GM23248 (cell line): ENCODE measurements at regions not wholly inside any gene's neighbourhood (a gene's known extent, or its start where the extent isn't known, plus 50 kb on each side); places are given as distances from the start of the nearest gene placed in this dataset.

Experiments
- DNase-seq: peaks from one replicate; pipeline ENCODE4 v3.0.0-alpha.2; 2015
- H2AFZ ChIP-seq: fragments of 200-600 bp; sonication (generic); 2 replicates; pipeline ENCODE4 v1.6.1; 2016; ENCODE audit warnings: antibody characterized with exemption
- H3F3A ChIP-seq: fragments of 200-600 bp; sonication (generic); 2 replicates; pipeline ENCODE4 v1.6.1; 2016; ENCODE audit warnings: mild to moderate bottlenecking, antibody characterized with exemption, mixed run types; ENCODE audit not compliant: insufficient read depth
- H3K27ac ChIP-seq: fragments of 200-600 bp; sonication (generic); 2 replicates; pipeline ENCODE4 v1.5.1; 2016; ENCODE audit warnings: mild to moderate bottlenecking
- H3K27me3 ChIP-seq: fragments of 200-600 bp; sonication (generic); replicated peaks from 2 replicates; pipeline ENCODE4 v1.6.1; 2016; ENCODE audit warnings: mild to moderate bottlenecking; ENCODE audit not compliant: insufficient read depth
- H3K36me3 ChIP-seq: fragments of 200-600 bp; sonication (generic); 2 replicates; pipeline ENCODE4 v1.6.1; 2016; ENCODE audit warnings: low read depth, mild to moderate bottlenecking
- H3K4me1 ChIP-seq: fragments of 200-600 bp; sonication (generic); 2 replicates; pipeline ENCODE4 v1.6.1; 2016; ENCODE audit warnings: mild to moderate bottlenecking; ENCODE audit not compliant: insufficient read depth
- H3K4me2 ChIP-seq: fragments of 200-600 bp; sonication (generic); one replicate; pipeline ENCODE4 v1.6.1; 2016; ENCODE audit warnings: mild to moderate bottlenecking; ENCODE audit not compliant: unreplicated experiment
- H3K4me3 ChIP-seq: fragments of 200-600 bp; sonication (generic); 2 replicates; pipeline ENCODE4 v1.5.1; 2016; ENCODE audit warnings: mild to moderate bottlenecking
- H3K79me2 ChIP-seq: fragments of 200-600 bp; sonication (generic); 2 replicates; pipeline ENCODE4 v1.6.1; 2016; ENCODE audit warnings: mild to moderate bottlenecking; ENCODE audit not compliant: insufficient read depth
- H3K9ac ChIP-seq: fragments of 200-600 bp; sonication (generic); 2 replicates; pipeline ENCODE4 v1.6.1; 2016; ENCODE audit warnings: mild to moderate bottlenecking
- H3K9me2 ChIP-seq: fragments of 200-600 bp; sonication (generic); 2 replicates; pipeline ENCODE4 v1.6.1; 2016; ENCODE audit warnings: mixed run types, mild to moderate bottlenecking, moderate library complexity; ENCODE audit not compliant: insufficient read depth
- H3K9me3 ChIP-seq: fragments of 200-600 bp; sonication (generic); one replicate; pipeline ENCODE4 v1.6.1; 2017; ENCODE audit warnings: low read depth
- H4K20me1 ChIP-seq: fragments of 200-600 bp; sonication (generic); 2 replicates; pipeline ENCODE4 v1.6.0; 2016; ENCODE audit not compliant: insufficient read depth
- EZH2 ChIP-seq: fragments of 200-600 bp; sonication (generic); IDR thresholded peaks from 2 replicates; pipeline ENCODE4 v1.6.1; 2018; ENCODE audit warnings: antibody characterized with exemption, mild to moderate bottlenecking; ENCODE audit not compliant: insufficient read depth, poor library complexity, severe bottlenecking
- EZH2phosphoT487 ChIP-seq: fragments of 200-600 bp; sonication (generic); IDR thresholded peaks from 2 replicates; pipeline ENCODE4 v1.6.1; 2018; ENCODE audit warnings: antibody characterized with exemption, moderate library complexity, mild to moderate bottlenecking, low read depth; ENCODE audit not compliant: insufficient read depth
- WGBS, 2 experiments: methylation state at CpG; one replicate each; pipeline ENCODE4 v1.1.6; 2015 to 2017; ENCODE audit warnings: low lambda C conversion rate in 2 of 2, low coverage in 1 of 2; ENCODE audit errors: missing lambda C conversion rate in 2 of 2; 5-methylcytosine and 5-hydroxymethylcytosine counted together
- in situ Hi-C: fragments of 300-500 bp; cut with MboI; formaldehyde crosslinking; loops from 2 replicates; pipeline ENCODE4 v1.15.0; 2020

DNA sequence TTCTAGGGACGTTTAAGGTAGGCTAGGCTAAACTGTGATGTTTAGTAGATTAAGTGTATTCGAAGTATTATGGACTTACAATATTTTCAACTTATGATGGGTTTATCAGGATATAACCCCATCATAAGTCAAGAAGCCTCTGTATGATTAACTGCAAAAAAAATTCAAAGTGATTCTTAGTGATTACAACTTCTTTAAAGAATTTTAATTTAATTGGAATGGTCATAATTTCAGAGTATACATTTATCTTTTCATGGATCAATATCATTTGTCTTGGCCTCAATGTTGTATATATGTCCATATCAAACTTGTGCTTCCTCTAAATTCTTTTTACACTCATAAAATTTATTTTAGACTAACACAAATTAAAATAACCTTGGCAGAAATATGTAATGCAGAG, 183.3 kb upstream of the LRP1B start:
- TF ChIP-seq EZH2 (no peak), EZH2phosphoT487 (no peak)
- H3K4me1 ChIP-seq: no peaks in the 10 kb centered on the region
- no peak for DNase-seq
- no peaks in the 10 kb centered on the region for H3K9me3 ChIP-seq
- no peak overlapping the region for H3K9ac ChIP-seq
- no peak overlapping the region for H3K27ac ChIP-seq
- H4K20me1 ChIP-seq: no peaks in the 10 kb centered on the region
- no peak overlapping the region for H2AFZ ChIP-seq
- no peaks in the 10 kb centered on the region for H3K9me2 ChIP-seq
- no peaks in the 10 kb centered on the region for H3K79me2 ChIP-seq
- 6 to 9% methylated on average over 2 of the region's 2 CpGs for WGBS, 2 experiments
- H3K4me3 ChIP-seq: no peak overlapping the region
- H3K4me2 ChIP-seq: no peak overlapping the region
- no peaks in the 10 kb centered on the region for H3F3A ChIP-seq
- no peaks in the 10 kb centered on the region for H3K36me3 ChIP-seq
- in situ Hi-C loops: no loop called here
- no peaks in the 10 kb centered on the region for H3K27me3 ChIP-seq

DNA sequence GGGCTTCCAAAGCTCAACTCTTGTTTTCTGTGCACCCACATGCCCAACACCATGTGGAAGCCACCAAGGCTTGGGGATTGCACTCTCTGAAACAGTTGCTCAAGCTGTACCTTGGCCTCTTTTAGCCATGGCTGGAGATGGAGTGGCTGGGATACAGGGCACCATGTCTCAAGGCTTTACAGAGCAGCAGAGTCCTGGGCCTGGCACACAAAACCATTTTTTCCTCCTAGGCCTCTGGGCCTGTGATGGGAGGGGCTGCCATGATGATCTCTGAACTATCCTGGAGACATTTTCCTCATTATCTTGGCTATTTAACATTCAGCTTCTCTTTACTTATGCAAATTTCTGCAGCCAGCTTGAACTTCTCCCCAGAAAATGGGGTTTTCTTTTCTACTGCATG, 179.7 kb upstream of the LRP1B start:
- H2AFZ ChIP-seq: no peak overlapping the region
- H3K4me3 ChIP-seq: no peak overlapping the region
- no peaks in the 10 kb centered on the region for H3F3A ChIP-seq
- H3K27me3 ChIP-seq: no peaks in the 10 kb centered on the region
- no peak overlapping the region for H3K4me2 ChIP-seq
- no peaks in the 10 kb centered on the region for H3K9me3 ChIP-seq
- no peaks in the 10 kb centered on the region for H3K4me1 ChIP-seq
- H3K79me2 ChIP-seq: no peaks in the 10 kb centered on the region
- H3K9me2 ChIP-seq: no peaks in the 10 kb centered on the region
- no peak for TF ChIP-seq EZH2
- TF ChIP-seq EZH2phosphoT487: no peak
- in situ Hi-C loops: no loop called here
- DNase-seq: no peak
- H4K20me1 ChIP-seq: no peaks in the 10 kb centered on the region
- H3K9ac ChIP-seq: no peak overlapping the region
- H3K36me3 ChIP-seq: no peaks in the 10 kb centered on the region
- H3K27ac ChIP-seq: no peak overlapping the region

DNA sequence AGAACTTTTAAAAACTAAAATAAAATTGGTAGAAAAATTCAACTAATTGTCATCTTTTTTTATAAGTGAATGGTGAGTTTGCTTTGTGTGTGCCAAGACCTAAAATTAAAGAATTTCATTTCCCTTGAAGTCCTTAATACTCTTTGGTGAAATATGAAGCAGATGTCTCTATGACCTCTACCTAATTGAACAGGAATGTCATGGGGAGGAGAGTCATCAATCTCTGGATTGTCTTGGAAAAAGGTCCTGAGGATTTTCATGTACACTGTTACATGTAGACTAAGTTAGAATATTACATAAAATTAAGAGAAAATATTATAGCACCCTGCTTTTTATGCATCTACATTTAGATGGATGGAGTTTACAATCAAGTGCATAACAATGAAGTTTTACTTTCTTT, 177.9 kb upstream of the LRP1B start:
- H3K4me1 ChIP-seq: no peaks in the 10 kb centered on the region
- H3K27me3 ChIP-seq: no peaks in the 10 kb centered on the region
- no peak for TF ChIP-seq EZH2phosphoT487
- TF ChIP-seq EZH2: no peak
- H3K27ac ChIP-seq: no peak overlapping the region
- no peak overlapping the region for H3K4me3 ChIP-seq
- no peaks in the 10 kb centered on the region for H3K36me3 ChIP-seq
- DNase-seq: no peak
- no peaks in the 10 kb centered on the region for H3K9me2 ChIP-seq
- no peak overlapping the region for H3K9ac ChIP-seq
- no peaks in the 10 kb centered on the region for H3F3A ChIP-seq
- no peak overlapping the region for H2AFZ ChIP-seq
- H3K79me2 ChIP-seq: no peaks in the 10 kb centered on the region
- in situ Hi-C loops: no loop called here
- no peaks in the 10 kb centered on the region for H3K9me3 ChIP-seq
- no peak overlapping the region for H3K4me2 ChIP-seq
- H4K20me1 ChIP-seq: no peaks in the 10 kb centered on the region

DNA sequence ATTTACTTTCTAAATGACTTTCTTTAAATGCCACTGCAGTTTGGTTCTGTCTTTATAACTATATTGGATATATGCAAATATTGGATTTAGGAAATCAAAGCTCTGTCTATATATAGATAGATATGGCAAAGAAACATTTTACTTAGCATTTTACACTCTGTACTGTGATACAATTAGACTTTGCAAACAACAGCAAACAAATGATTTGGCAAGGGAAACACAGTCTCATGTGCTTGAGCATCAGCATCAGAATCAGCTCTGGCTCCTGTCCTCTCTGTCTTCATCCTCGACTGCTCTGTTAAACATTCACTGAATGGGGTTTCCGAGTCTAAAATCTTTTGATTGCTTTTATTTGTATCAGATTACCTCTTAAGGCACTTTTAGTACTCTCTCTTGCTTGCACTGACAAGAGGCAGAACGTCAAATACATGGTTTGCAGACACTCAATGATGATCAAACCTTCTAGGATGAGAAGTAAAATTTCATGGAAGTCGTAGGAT, 176.8 kb upstream of the LRP1B start:
- 0 to 1% methylated on average over 4 of the region's 4 CpGs for WGBS, 2 experiments
- H3K4me1 ChIP-seq: no peaks in the 10 kb centered on the region
- no peaks in the 10 kb centered on the region for H3K9me2 ChIP-seq
- H3K9me3 ChIP-seq: no peaks in the 10 kb centered on the region
- TF ChIP-seq EZH2phosphoT487: no peak
- TF ChIP-seq EZH2: no peak
- no peak overlapping the region for H3K9ac ChIP-seq
- no peak for DNase-seq
- no peak overlapping the region for H3K4me2 ChIP-seq
- no peak overlapping the region for H3K4me3 ChIP-seq
- in situ Hi-C loops: no loop called here
- H3K36me3 ChIP-seq: no peaks in the 10 kb centered on the region
- no peak overlapping the region for H2AFZ ChIP-seq
- no peaks in the 10 kb centered on the region for H4K20me1 ChIP-seq
- no peaks in the 10 kb centered on the region for H3F3A ChIP-seq
- no peaks in the 10 kb centered on the region for H3K79me2 ChIP-seq
- no peak overlapping the region for H3K27ac ChIP-seq
- H3K27me3 ChIP-seq: no peaks in the 10 kb centered on the region

DNA sequence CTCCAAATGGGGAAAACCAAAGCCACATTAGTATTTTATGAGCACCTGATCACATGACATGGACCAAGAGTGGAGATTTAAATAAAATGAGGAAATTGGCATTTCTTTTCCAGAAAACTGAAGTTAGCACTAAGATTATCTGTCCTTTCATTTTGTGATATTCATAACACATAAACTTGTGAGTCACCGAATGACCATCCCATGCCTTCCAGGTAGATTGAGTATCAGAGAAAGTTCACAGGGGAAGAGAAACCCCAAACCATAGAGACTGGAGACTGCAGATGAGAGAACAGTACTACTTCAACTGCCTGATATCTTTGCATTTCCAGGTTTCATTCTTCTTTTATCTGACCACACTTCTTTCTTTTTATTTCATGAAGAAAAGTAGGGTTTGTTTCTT, 176.3 kb upstream of the LRP1B start:
- Histone ChIP-seq H3K27me3 (no peaks in the 10 kb centered on the region), H3K4me3 (no peak overlapping the region), H3K27ac (no peak overlapping the region), H3K36me3 (no peaks in the 10 kb centered on the region), H3K79me2 (no peaks in the 10 kb centered on the region), H2AFZ (no peak overlapping the region), H3K9ac (no peak overlapping the region), H3K4me1 (no peaks in the 10 kb centered on the region), H3K9me3 (no peaks in the 10 kb centered on the region), H3K4me2 (no peak overlapping the region), H4K20me1 (no peaks in the 10 kb centered on the region), H3K9me2 (no peaks in the 10 kb centered on the region), H3F3A (no peaks in the 10 kb centered on the region)
- WGBS, 2 experiments: 8 to 17% methylated on average over 1 of the region's 1 CpG
- no peak for DNase-seq
- in situ Hi-C loops: no loop called here
- TF ChIP-seq EZH2 (no peak), EZH2phosphoT487 (no peak)
